ENCODE measurements at regions not wholly inside any gene's neighbourhood (a gene's known extent, or its start where the extent isn't known, plus 50 kb on each side); places are given as distances from the start of the nearest gene placed in this dataset.

DNA sequence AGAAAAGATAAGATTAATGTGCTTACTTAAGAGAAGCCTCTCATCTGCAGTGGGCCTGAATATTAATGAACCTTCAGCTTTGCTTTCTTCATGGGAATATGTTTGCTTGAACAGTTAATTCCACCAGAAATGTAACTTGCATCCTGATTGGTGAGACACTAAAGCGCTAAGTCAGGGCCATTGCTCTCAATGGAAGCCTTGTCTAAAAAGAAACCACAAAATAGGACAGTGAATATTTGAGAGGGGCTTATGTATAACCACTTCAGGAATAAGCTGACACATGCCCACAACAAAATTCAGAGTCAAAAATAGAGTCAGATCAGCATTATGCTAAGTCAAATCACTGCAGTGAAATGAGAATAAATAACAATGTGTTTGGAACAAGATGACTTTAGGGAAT, 1125.8 kb downstream of the STIM2 start:
- no peak for DNase-seq (ENCODE audit: extremely low spot score, unreplicated experiment)
- no peak overlapping the region for H3K27ac Mint-ChIP-seq (ENCODE audit: unreplicated experiment)
- H3K4me3 Mint-ChIP-seq (ENCODE audit: unreplicated experiment) = no peak overlapping the region
- no peaks in the 10 kb centered on the region for H3K36me3 Mint-ChIP-seq (ENCODE audit: unreplicated experiment)
- peaks cover 2% of the 10 kb centered on the region for H3K27me3 Mint-ChIP-seq (ENCODE audit: unreplicated experiment)
- no peaks in the 10 kb centered on the region for H3K4me1 Mint-ChIP-seq (ENCODE audit: unreplicated experiment)
- TF ChIP-seq, protein P1, sequence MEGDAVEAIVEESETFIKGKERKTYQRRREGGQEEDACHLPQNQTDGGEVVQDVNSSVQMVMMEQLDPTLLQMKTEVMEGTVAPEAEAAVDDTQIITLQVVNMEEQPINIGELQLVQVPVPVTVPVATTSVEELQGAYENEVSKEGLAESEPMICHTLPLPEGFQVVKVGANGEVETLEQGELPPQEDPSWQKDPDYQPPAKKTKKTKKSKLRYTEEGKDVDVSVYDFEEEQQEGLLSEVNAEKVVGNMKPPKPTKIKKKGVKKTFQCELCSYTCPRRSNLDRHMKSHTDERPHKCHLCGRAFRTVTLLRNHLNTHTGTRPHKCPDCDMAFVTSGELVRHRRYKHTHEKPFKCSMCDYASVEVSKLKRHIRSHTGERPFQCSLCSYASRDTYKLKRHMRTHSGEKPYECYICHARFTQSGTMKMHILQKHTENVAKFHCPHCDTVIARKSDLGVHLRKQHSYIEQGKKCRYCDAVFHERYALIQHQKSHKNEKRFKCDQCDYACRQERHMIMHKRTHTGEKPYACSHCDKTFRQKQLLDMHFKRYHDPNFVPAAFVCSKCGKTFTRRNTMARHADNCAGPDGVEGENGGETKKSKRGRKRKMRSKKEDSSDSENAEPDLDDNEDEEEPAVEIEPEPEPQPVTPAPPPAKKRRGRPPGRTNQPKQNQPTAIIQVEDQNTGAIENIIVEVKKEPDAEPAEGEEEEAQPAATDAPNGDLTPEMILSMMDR (IDR thresholded peaks at IDR 0.05) = no peak
- H3K9me3 Mint-ChIP-seq (ENCODE audit: unreplicated experiment) = no peaks in the 10 kb centered on the region

DNA sequence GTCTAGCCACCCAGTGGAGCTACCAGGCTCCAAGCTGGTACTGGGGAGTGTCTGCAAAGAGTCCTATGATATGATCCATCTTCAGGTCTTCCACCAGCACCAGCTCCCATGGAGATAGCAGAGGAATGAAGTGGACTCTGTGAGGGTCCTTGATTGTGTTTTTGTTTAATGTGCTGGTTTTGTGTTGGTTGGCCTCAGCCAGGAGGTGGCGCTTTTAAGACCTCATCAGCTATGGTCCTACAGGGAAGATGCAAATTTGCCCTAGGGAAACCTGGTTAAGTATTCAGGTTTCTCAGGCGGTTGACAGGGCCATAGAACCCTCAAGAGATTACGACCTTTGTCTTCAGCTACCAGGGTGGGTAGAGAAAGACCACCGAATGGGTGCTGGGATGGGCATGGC, 1141.1 kb downstream of the STIM2 start:
- TF ChIP-seq, protein P1 (IDR thresholded peaks at IDR 0.05) = no peak
- Mint-ChIP-seq H3K4me3 (ENCODE audit: unreplicated experiment) (no peak overlapping the region), H3K9me3 (ENCODE audit: unreplicated experiment) (peaks cover 10% of the 10 kb centered on the region), H3K27me3 (ENCODE audit: unreplicated experiment) (peaks cover 13% of the 10 kb centered on the region), H3K36me3 (ENCODE audit: unreplicated experiment) (no peaks in the 10 kb centered on the region), H3K27ac (ENCODE audit: unreplicated experiment) (no peak overlapping the region), H3K4me1 (ENCODE audit: unreplicated experiment) (no peaks in the 10 kb centered on the region)
- no peak for DNase-seq (ENCODE audit: extremely low spot score, unreplicated experiment)

DNA sequence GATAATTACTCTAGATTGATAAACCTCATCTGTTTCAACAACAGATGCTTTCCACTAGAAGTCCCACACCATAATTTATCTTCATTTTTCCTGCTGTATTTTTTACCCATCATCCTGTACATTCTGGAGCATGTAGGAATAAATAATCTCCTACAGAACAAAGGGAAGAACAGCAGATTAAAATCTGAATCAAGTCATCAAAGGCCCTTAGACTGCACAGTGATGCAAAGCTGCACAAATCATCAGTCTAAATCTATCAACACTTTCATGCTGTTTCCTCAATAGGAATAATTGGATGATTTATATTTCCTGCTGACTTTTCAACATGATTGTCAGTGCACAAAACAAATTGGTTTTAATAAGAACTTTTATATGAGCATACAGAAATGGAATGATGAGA, 1143.9 kb downstream of the STIM2 start:
- H3K27ac Mint-ChIP-seq (ENCODE audit: unreplicated experiment) = no peak overlapping the region
- DNase-seq (ENCODE audit: extremely low spot score, unreplicated experiment) = no peak
- no peaks in the 10 kb centered on the region for H3K4me1 Mint-ChIP-seq (ENCODE audit: unreplicated experiment)
- H3K36me3 Mint-ChIP-seq (ENCODE audit: unreplicated experiment) = no peaks in the 10 kb centered on the region
- peaks cover 8% of the 10 kb centered on the region for H3K9me3 Mint-ChIP-seq (ENCODE audit: unreplicated experiment)
- TF ChIP-seq, protein P1 (IDR thresholded peaks at IDR 0.05) = no peak
- H3K4me3 Mint-ChIP-seq (ENCODE audit: unreplicated experiment) = no peak overlapping the region
- H3K27me3 Mint-ChIP-seq (ENCODE audit: unreplicated experiment) = peaks cover 2% of the 10 kb centered on the region

DNA sequence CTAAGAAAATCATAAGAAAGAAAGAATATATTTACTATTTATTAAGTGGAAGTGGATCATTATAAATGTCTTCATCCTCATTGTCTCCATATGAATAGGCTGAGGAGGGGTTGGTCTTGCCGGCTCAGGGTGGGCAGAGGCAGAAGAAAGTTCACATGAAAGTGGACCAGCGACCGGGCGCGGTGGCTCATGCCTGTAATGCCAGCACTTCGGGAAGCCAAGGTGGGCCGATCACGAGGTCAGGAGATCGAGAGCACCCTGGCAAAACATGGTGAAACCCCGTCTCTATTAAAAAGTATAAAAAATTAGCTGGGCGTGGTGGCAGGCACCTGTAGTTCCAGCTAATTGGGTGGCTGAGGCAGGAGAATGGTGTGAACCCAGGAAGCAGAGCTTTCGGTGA, 1145.4 kb downstream of the STIM2 start:
- Mint-ChIP-seq H3K4me1 (ENCODE audit: unreplicated experiment) (no peaks in the 10 kb centered on the region), H3K36me3 (ENCODE audit: unreplicated experiment) (no peaks in the 10 kb centered on the region), H3K27me3 (ENCODE audit: unreplicated experiment) (no peaks in the 10 kb centered on the region), H3K9me3 (ENCODE audit: unreplicated experiment) (peaks cover 2% of the 10 kb centered on the region), H3K27ac (ENCODE audit: unreplicated experiment) (no peak overlapping the region), H3K4me3 (ENCODE audit: unreplicated experiment) (no peak overlapping the region)
- DNase-seq (ENCODE audit: extremely low spot score, unreplicated experiment) = no peak
- TF ChIP-seq, protein P1 (IDR thresholded peaks at IDR 0.05) = no peak

DNA sequence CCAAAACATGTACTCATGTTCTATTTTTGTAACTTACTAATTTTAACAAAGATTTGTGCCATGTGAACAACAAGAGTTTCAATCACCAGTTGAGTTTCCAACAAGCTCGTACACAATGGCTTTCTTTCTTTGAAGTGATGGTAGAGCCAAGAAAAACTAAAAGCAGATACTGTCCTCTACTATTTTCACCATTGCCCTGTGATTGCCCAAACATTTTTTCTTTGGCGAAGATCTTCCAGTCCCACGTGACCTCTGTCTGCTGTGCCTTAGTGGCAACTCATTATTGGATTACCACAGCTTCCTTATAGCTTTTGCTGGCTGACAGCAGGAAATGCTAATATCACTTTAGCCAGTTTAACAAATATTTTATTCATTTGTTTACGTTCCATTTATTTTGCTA, 1147.1 kb downstream of the STIM2 start:
- Mint-ChIP-seq H3K4me3 (ENCODE audit: unreplicated experiment) (no peak overlapping the region), H3K9me3 (ENCODE audit: unreplicated experiment) (no peaks in the 10 kb centered on the region), H3K36me3 (ENCODE audit: unreplicated experiment) (no peaks in the 10 kb centered on the region), H3K4me1 (ENCODE audit: unreplicated experiment) (no peaks in the 10 kb centered on the region), H3K27me3 (ENCODE audit: unreplicated experiment) (no peaks in the 10 kb centered on the region), H3K27ac (ENCODE audit: unreplicated experiment) (no peak overlapping the region)
- TF ChIP-seq, protein P1 (IDR thresholded peaks at IDR 0.05) = no peak
- DNase-seq (ENCODE audit: extremely low spot score, unreplicated experiment) = no peak

Measured in osteocyte (in vitro differentiated cells).